Effector CD8-positive, alpha-beta T cell (primary cell): ENCODE measurements at regions not wholly inside any gene's neighbourhood (a gene's known extent, or its start where the extent isn't known, plus 50 kb on each side); places are given as distances from the start of the nearest gene placed in this dataset.

Experiments used
- DNase-seq: peaks from one replicate; lab custom pipeline; 2025; lab: John Stamatoyannopoulos, UW

- no peak for DNase-seq
Measured at GRCh38 chr10:129392855-129393254, 74.2 kb upstream of the MGMT start.

GRCh38 chr10:129393812-129394211, 73.2 kb upstream of the MGMT start:
- DNase-seq = no peak

- DNase-seq = no peak
Measured at GRCh38 chr10:129394518-129395328, 72.3 kb upstream of the MGMT start.

- no peak for DNase-seq
Measured at GRCh38 chr10:129396021-129396722, 70.9 kb upstream of the MGMT start.

- no peak for DNase-seq
Measured at GRCh38 chr10:129397198-129397974, 69.7 kb upstream of the MGMT start.

GRCh38 chr10:129398711-129399141, 68.3 kb upstream of the MGMT start:
- no peak for DNase-seq

GRCh38 chr10:129400426-129400825, 66.6 kb upstream of the MGMT start:
- no peak for DNase-seq

GRCh38 chr10:129402459-129402858, 64.6 kb upstream of the MGMT start:
- no peak for DNase-seq

GRCh38 chr10:129404091-129404490, 63.0 kb upstream of the MGMT start:
- DNase-seq = no peak

GRCh38 chr10:129405389-129405788, 61.7 kb upstream of the MGMT start:
- DNase-seq = no peak

- DNase-seq = no peak
Measured at GRCh38 chr10:129410688-129411392, 56.2 kb upstream of the MGMT start.

- no peak for DNase-seq
Measured at GRCh38 chr10:129411393-129411705, 55.7 kb upstream of the MGMT start.

GRCh38 chr10:129411772-129412171, 55.3 kb upstream of the MGMT start:
- no peak for DNase-seq

GRCh38 chr10:129413024-129413423, 54.0 kb upstream of the MGMT start:
- no peak for DNase-seq

- DNase-seq = no peak
Measured at GRCh38 chr10:129415215-129416140, 51.6 kb upstream of the MGMT start.

- no peak for DNase-seq
Measured at GRCh38 chr10:129416155-129416554, 50.9 kb upstream of the MGMT start.

GRCh38 chr10:129416956-129417765, 49.9 kb upstream of the MGMT start:
- no peak for DNase-seq
